HG03045 (cell line): ENCODE measurements at regions not wholly inside any gene's neighbourhood (a gene's known extent, or its start where the extent isn't known, plus 50 kb on each side); places are given as distances from the start of the nearest gene placed in this dataset.
"Not testable (repeated sequence)": the region's sequence is repeated elsewhere in the genome, so short reads cannot be mapped to it uniquely, and the experiment has no call there.

Experiments
- ATAC-seq: cut with Tn5 transposase; IDR thresholded peaks from one replicate; pipeline ENCODE4 v1.9.1; 2021; ENCODE audit warnings: mild to moderate bottlenecking, moderate library complexity; ENCODE audit not compliant: unreplicated experiment

- ATAC-seq: not testable (repeated sequence)
These were observed 129.1 kb downstream of the BRD1 start for GRCh38 chr22:49698616-49699015.

- ATAC-seq: no peak
These were observed 130.6 kb downstream of the BRD1 start for GRCh38 chr22:49697047-49697446.

- ATAC-seq: no peak
These were observed 133.0 kb downstream of the BRD1 start for GRCh38 chr22:49694462-49695260.

- no peak for ATAC-seq
These were observed 133.8 kb downstream of the BRD1 start for GRCh38 chr22:49693848-49694247.

- ATAC-seq: no peak
These were observed 134.3 kb downstream of the BRD1 start for GRCh38 chr22:49693416-49693815.

- no peak for ATAC-seq
These were observed 135.0 kb downstream of the BRD1 start for GRCh38 chr22:49692499-49693225.

GRCh38 chr22:49691256-49691655 lies 136.4 kb downstream of the BRD1 start:
- ATAC-seq: no peak

GRCh38 chr22:49690454-49690853 lies 137.2 kb downstream of the BRD1 start:
- ATAC-seq: no peak

GRCh38 chr22:49689858-49690257 lies 137.8 kb downstream of the BRD1 start:
- ATAC-seq: no peak

GRCh38 chr22:49689255-49689770 lies 138.4 kb downstream of the BRD1 start:
- no peak for ATAC-seq

- ATAC-seq: no peak
These were observed 139.0 kb downstream of the BRD1 start for GRCh38 chr22:49688516-49689254.

- ATAC-seq: no peak
These were observed 139.7 kb downstream of the BRD1 start for GRCh38 chr22:49687786-49688515.

GRCh38 chr22:49687333-49687732 lies 140.3 kb downstream of the BRD1 start:
- ATAC-seq: no peak

GRCh38 chr22:49686495-49687219 lies 141.0 kb downstream of the BRD1 start:
- no peak for ATAC-seq

GRCh38 chr22:49685686-49686085 lies 142.0 kb downstream of the BRD1 start:
- no peak for ATAC-seq

- no peak for ATAC-seq
These were observed 142.6 kb downstream of the BRD1 start for GRCh38 chr22:49685116-49685515.

GRCh38 chr22:49683032-49683431 lies 144.6 kb downstream of the BRD1 start:
- ATAC-seq: no peak

- not testable (repeated sequence) for ATAC-seq
These were observed 146.9 kb downstream of the BRD1 start for GRCh38 chr22:49680819-49681218.

GRCh38 chr22:49678842-49679170 lies 148.9 kb downstream of the BRD1 start:
- ATAC-seq: no peak
